AG04449 (cell line): ENCODE measurements at regions not wholly inside any gene's neighbourhood (a gene's known extent, or its start where the extent isn't known, plus 50 kb on each side); places are given as distances from the start of the nearest gene placed in this dataset.
"Not testable (repeated sequence)": the region's sequence is repeated elsewhere in the genome, so short reads cannot be mapped to it uniquely, and the experiment has no call there.

Experiments used
- CTCF ChIA-PET: fragments of 350-600 bp; formaldehyde crosslinking; extraction: SDS; loops from one replicate; lab custom pipeline; 2021; ENCODE audit warnings: antibody characterized with exemption; lab: Yijun Ruan, JAX
- POLR2A ChIA-PET: fragments of 400-600, 350-600 bp; formaldehyde crosslinking; extraction: SDS; loops from one replicate; lab custom pipeline; 2020; ENCODE audit warnings: antibody characterized with exemption, inconsistent platforms; lab: Yijun Ruan, JAX
- DNase-seq: peaks from one replicate; pipeline ENCODE4 v3.0.0-alpha.2; 2010; ENCODE audit warnings: low read depth, low spot score
- H3K4me3 ChIP-seq: 2 replicates; pipeline ENCODE4 v1.5.1; 2011; ENCODE audit warnings: low read depth, mild to moderate bottlenecking, control low read depth, low read length
- TF ChIP-seq, protein P1 (sequence below): IDR thresholded peaks from one replicate; pipeline ENCODE4 v1.5.1; 2011; ENCODE audit warnings: mild to moderate bottlenecking, moderate library complexity, low read length, control low read depth, inconsistent platforms; ENCODE audit not compliant: insufficient read depth; ENCODE audit errors: missing control alignments

DNA sequence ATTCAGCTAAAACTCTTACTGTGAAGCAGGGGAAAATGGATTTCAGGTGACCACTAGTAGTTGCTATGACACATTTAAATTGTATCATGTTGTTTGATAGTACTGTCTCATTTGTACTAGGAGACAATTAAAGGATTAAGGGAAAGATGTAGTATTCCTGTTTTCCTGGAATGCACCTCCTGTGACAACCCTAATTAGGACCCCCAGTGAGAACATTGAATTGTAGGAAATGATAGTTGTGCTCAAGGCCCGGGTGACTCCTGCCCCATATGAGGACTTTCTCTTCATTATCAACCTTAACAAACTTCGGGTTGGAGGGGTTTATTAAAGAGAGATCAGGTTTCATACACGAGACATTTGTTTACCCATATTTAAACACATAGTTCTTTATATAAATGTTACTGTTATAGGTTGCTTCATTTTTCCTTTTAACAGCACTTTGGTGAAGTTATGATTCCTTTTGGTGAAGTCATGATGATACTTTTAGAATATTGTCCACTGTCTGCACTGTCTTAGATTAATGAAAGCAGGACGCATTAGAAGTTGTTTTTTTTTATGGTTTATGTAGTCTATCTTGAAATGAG is 392.6 kb upstream of the NAALADL2 start:
- TF ChIP-seq, protein P1, sequence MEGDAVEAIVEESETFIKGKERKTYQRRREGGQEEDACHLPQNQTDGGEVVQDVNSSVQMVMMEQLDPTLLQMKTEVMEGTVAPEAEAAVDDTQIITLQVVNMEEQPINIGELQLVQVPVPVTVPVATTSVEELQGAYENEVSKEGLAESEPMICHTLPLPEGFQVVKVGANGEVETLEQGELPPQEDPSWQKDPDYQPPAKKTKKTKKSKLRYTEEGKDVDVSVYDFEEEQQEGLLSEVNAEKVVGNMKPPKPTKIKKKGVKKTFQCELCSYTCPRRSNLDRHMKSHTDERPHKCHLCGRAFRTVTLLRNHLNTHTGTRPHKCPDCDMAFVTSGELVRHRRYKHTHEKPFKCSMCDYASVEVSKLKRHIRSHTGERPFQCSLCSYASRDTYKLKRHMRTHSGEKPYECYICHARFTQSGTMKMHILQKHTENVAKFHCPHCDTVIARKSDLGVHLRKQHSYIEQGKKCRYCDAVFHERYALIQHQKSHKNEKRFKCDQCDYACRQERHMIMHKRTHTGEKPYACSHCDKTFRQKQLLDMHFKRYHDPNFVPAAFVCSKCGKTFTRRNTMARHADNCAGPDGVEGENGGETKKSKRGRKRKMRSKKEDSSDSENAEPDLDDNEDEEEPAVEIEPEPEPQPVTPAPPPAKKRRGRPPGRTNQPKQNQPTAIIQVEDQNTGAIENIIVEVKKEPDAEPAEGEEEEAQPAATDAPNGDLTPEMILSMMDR: no peak
- ChIA-PET CTCF (no interaction called here), POLR2A (no interaction called here)
- H3K4me3 ChIP-seq: no peak overlapping the region
- DNase-seq: no peak

GRCh38 chr3:174477491-174477890 is 381.6 kb upstream of the NAALADL2 start:
- ChIA-PET POLR2A (no interaction called here), CTCF (no interaction called here)
- no peak overlapping the region for H3K4me3 ChIP-seq
- no peak for DNase-seq
- TF ChIP-seq, protein P1: no peak

DNA sequence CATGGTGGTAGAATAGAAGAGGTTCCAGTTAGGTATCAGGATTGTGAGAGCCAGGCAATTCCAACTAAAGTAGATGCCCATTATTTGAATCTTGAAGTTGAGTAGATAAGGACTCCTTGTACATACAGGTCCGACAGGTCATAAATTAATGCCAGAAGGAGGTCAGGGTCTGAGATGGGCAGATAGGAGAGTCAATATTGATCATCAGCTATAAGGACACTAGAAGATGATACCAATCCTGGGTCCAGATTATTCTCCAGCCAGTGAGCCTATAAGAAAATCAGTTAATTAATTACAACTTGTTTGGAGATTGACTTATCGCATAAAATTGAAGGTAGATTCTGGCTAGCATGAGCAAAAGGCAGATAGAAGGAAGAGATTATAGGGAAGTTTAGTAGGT is 378.4 kb upstream of the NAALADL2 start:
- TF ChIP-seq, protein P1: no peak
- ChIA-PET POLR2A (no interaction called here), CTCF (no interaction called here)
- no peak for DNase-seq
- H3K4me3 ChIP-seq: no peak overlapping the region

DNA sequence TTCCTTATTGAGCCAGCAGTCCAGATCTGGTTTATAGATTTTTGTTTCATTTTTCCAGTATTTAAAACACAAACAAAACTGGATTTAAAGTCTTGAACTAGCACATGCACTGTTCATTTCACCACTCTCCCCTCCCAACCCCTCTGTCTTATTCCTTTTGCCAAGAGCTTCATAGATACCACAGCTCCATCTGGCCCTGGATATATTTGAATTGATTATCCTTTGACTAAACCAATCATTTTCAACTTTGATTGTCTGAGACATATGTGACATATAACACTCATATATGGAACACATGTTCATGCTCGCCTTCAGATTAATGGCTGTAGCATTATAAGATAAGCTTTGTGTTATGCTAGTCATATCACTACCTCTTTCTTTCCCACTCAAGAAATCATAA is 376.6 kb upstream of the NAALADL2 start:
- TF ChIP-seq, protein P1: no peak
- H3K4me3 ChIP-seq: no peak overlapping the region
- no peak for DNase-seq
- POLR2A ChIA-PET: no interaction called here
- CTCF ChIA-PET: no interaction called here

- ChIA-PET POLR2A (no interaction called here), CTCF (no interaction called here)
- DNase-seq: no peak
- TF ChIP-seq, protein P1: no peak
- H3K4me3 ChIP-seq: no peak overlapping the region
Measured at GRCh38 chr3:174483254-174483653, 375.9 kb upstream of the NAALADL2 start.

GRCh38 chr3:174483856-174484255 is 375.3 kb upstream of the NAALADL2 start:
- H3K4me3 ChIP-seq, DNase-seq, CTCF ChIA-PET, POLR2A ChIA-PET: not testable (repeated sequence)

DNA sequence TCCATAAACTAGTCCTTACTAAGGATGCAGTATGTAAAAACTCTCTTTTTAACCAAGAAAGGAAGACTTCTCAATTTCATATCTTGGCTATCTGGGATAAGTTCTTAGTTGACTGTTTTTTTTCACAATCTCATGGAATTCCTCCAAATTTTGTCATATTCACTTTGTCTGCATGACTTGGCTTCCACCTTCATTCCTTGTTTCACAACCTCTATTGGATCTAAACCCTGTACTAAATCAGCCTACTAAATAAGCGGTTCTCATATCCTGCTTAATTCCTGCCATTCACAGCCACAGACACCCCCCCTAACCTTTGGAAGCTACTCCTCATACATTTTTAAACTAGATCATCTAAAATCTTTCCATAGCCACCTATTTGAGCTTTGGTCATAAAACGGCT is 370.6 kb upstream of the NAALADL2 start:
- CTCF ChIA-PET: no interaction called here
- POLR2A ChIA-PET: no interaction called here
- no peak for DNase-seq
- no peak overlapping the region for H3K4me3 ChIP-seq
- TF ChIP-seq, protein P1: no peak
